K562 (cell line): ENCODE measurements at regions not wholly inside any gene's neighbourhood (a gene's known extent, or its start where the extent isn't known, plus 50 kb on each side); places are given as distances from the start of the nearest gene placed in this dataset.

Experiments
- ATAC-seq: fragments of 200-7000 bp; cut with Tn5 transposase; 3 replicates; pipeline ENCODE4 v1.9.1; 2020; ENCODE audit warnings: moderate library complexity
- BruUV-seq: library from RNA; stranded (reverse); fragments of 400-500 nt; replicated peaks from 2 replicates; lab custom pipeline; 2021; lab: Mats Ljungman, UMichigan
- CTCF ChIA-PET: fragments of 300-600 bp; formaldehyde crosslinking; extraction: SDS; loops from one replicate; lab custom pipeline; 2021; ENCODE audit warnings: low intra/inter-chr PET ratio; lab: Yijun Ruan, JAX
- POLR2A ChIA-PET: fragments of 300-600, 350-650 bp; sonication (Branson Sonifier 250); formaldehyde crosslinking; extraction: SDS; loops from one replicate; lab custom pipeline; 2021; ENCODE audit warnings: antibody characterized with exemption, inconsistent platforms; lab: Yijun Ruan, JAX
- DNase-seq, 4 experiments: peaks; one replicate each; pipeline versions ENCODE4 v3.0.0 to v3.0.0-alpha.2; 2011 to 2018; ENCODE audit warnings: low spot score in 3 of 4, mixed read lengths in 3 of 4; ENCODE audit errors: extremely low read depth in 1 of 4
- FAIRE-seq: peaks from 2 replicates; lab custom pipeline; 2011; peaks lifted over from hg19 to GRCh38; lab: Jason Lieb, UNC
- H2AFZ ChIP-seq: 2 replicates; pipeline ENCODE4 v1.6.0; 2011; ENCODE audit warnings: low read depth, low read length, control low read depth, inconsistent platforms
- H3K27ac ChIP-seq: fragments of 200-600 bp; 3 replicates; pipeline ENCODE4 v1.8.0; 2011; ENCODE audit warnings: low read depth, mild to moderate bottlenecking, control low read depth, inconsistent platforms, low read length, moderate library complexity, mixed read lengths; ENCODE audit errors: extremely low read depth
- H3K27me3 ChIP-seq, 2 experiments: fragments of 300-600 bp in 1 of 2; 2 replicates in 1 of 2; 3 replicates in 1 of 2; pipeline versions ENCODE4 v1.6.0 to v1.8.0; 2011; ENCODE audit warnings: inconsistent platforms in 2 of 2, low read length in 2 of 2, mild to moderate bottlenecking in 1 of 2, mixed read lengths in 1 of 2, moderate library complexity in 1 of 2; ENCODE audit not compliant: control insufficient read depth in 2 of 2, insufficient read depth in 2 of 2
- H3K36me3 ChIP-seq: fragments of 300-600 bp; 3 replicates; pipeline ENCODE4 v1.8.0; 2011; ENCODE audit warnings: mild to moderate bottlenecking, low read length, inconsistent platforms; ENCODE audit not compliant: control insufficient read depth, insufficient read depth
- H3K4me1 ChIP-seq, 2 experiments: fragments of 200-600 bp in 1 of 2; replicated peaks in 1 of 2; 2 replicates in 1 of 2; 3 replicates in 1 of 2; pipeline versions ENCODE4 v1.5.1 to v1.8.0; 2011; ENCODE audit warnings: inconsistent platforms in 2 of 2, low read length in 2 of 2, mild to moderate bottlenecking in 1 of 2, mixed read lengths in 1 of 2, moderate library complexity in 1 of 2; ENCODE audit not compliant: control insufficient read depth in 2 of 2, insufficient read depth in 2 of 2
- H3K4me2 ChIP-seq: 2 replicates; pipeline ENCODE4 v1.6.1; 2011; ENCODE audit warnings: low read length, control low read depth, inconsistent platforms, mixed read lengths; ENCODE audit not compliant: insufficient read depth
- H3K4me3 ChIP-seq: fragments of 200-600 bp; sonication (generic), shearing (Covaris generic); 2 replicates; pipeline ENCODE4 v1.5.1; 2016; ENCODE audit warnings: control low read depth, inconsistent platforms
- H3K79me2 ChIP-seq: fragments of 200-600 bp; 3 replicates; pipeline ENCODE4 v1.8.0; 2011; ENCODE audit warnings: low read length, inconsistent platforms; ENCODE audit not compliant: control insufficient read depth, insufficient read depth
- H3K9ac ChIP-seq, 2 experiments: 2 replicates each; pipeline versions ENCODE4 v1.6.0 to v1.6.1; 2011; ENCODE audit warnings: low read depth in 2 of 2, low read length in 2 of 2, control low read depth in 1 of 2, inconsistent platforms in 1 of 2, mild to moderate bottlenecking in 1 of 2, mixed read lengths in 1 of 2; ENCODE audit not compliant: insufficient read depth in 1 of 2
- H3K9me1 ChIP-seq: one replicate; pipeline ENCODE4 v1.6.0; 2011; ENCODE audit warnings: inconsistent platforms, mild to moderate bottlenecking, low read length, moderate library complexity; ENCODE audit not compliant: control insufficient read depth, insufficient read depth
- H3K9me3 ChIP-seq: replicated peaks from 2 replicates; pipeline ENCODE4 v1.5.1; 2011; ENCODE audit warnings: low read depth, low read length, inconsistent platforms; ENCODE audit not compliant: control insufficient read depth, insufficient read depth
- H4K20me1 ChIP-seq: replicated peaks from 2 replicates; pipeline ENCODE4 v1.6.1; 2011; ENCODE audit warnings: low read length, inconsistent platforms, mixed read lengths; ENCODE audit not compliant: control insufficient read depth, insufficient read depth
- ATF2 ChIP-seq: sonication (generic); formaldehyde crosslinking; IDR thresholded peaks from 2 replicates; pipeline ENCODE4 v1.8.1; 2022; ENCODE audit warnings: missing genetic modification reagents
- GATA2 ChIP-seq: sonication (generic); formaldehyde crosslinking; IDR thresholded peaks from 2 replicates; pipeline ENCODE4 v1.4.0; 2020; ENCODE audit warnings: mild to moderate bottlenecking, missing genetic modification reagents
- KLF6 ChIP-seq: fragments of 250-450 bp; sonication (Bioruptor Pico); IDR thresholded peaks from 2 replicates; pipeline ENCODE4 v1.4.0; 2020; ENCODE audit warnings: mild to moderate bottlenecking, moderate library complexity, borderline replicate concordance
- NFE2L1 ChIP-seq: fragments of 450-650 bp; IDR thresholded peaks from 2 replicates; pipeline ENCODE4 v1.6.1; 2016; ENCODE audit warnings: missing genetic modification characterization, low read depth, mild to moderate bottlenecking, missing compliant biosample characterization, moderate library complexity, borderline replicate concordance
- POLR2G ChIP-seq: fragments of 200-400 bp; formaldehyde crosslinking; IDR thresholded peaks from 2 replicates; pipeline ENCODE4 v1.6.1; 2017; ENCODE audit warnings: low read depth, mild to moderate bottlenecking, antibody characterized with exemption, low read length, moderate library complexity
- SIRT6 ChIP-seq: IDR thresholded peaks from one replicate; pipeline ENCODE4 v1.6.1; 2012; ENCODE audit warnings: low read depth, mild to moderate bottlenecking, control low read depth, inconsistent platforms, low read length, moderate library complexity
- SREBF1 ChIP-seq: fragments of 150-350 bp; IDR thresholded peaks from 2 replicates; pipeline ENCODE4 v1.6.1; 2014; ENCODE audit warnings: antibody characterized with exemption, low read depth, low read length, borderline replicate concordance
- ZBTB11 ChIP-seq, 3 experiments: fragments of 200-800 bp in 1 of 3; fragments of 250-450 bp in 1 of 3; fragments of 450-650 bp in 1 of 3; sonication (Bioruptor Pico) in 1 of 3; sonication (Bioruptor generic) in 1 of 3; formaldehyde crosslinking in 1 of 3; IDR thresholded peaks; 2 replicates each; pipeline versions ENCODE4 v1.6.1 to v1.8.0; 2016 to 2022; ENCODE audit warnings: mild to moderate bottlenecking in 2 of 3, missing genetic modification characterization in 2 of 3, missing compliant biosample characterization in 1 of 3, moderate library complexity in 1 of 3
- ZBTB26 ChIP-seq: fragments of 450-650 bp; formaldehyde crosslinking; IDR thresholded peaks from 2 replicates; pipeline ENCODE4 v1.4.0; 2022; ENCODE audit warnings: missing genetic modification characterization
- ZNF174 ChIP-seq: fragments of 250-450 bp; sonication (Bioruptor Pico); IDR thresholded peaks from 2 replicates; pipeline ENCODE4 v1.4.0; 2020; ENCODE audit warnings: mild to moderate bottlenecking
- ZNF431 ChIP-seq: sonication (generic); formaldehyde crosslinking; IDR thresholded peaks from 2 replicates; pipeline ENCODE4 v1.8.0; 2022; ENCODE audit warnings: mild to moderate bottlenecking, missing genetic modification reagents
- WGBS: fragments of 100-300 bp; shearing (Covaris generic); methylation state at CpG from one replicate; pipeline ENCODE4 v1.1.6; 2016; ENCODE audit warnings: low coverage, mixed read lengths; ENCODE audit not compliant: insufficient coverage; ENCODE audit errors: missing lambda C conversion rate; 5-methylcytosine and 5-hydroxymethylcytosine counted together
- in situ Hi-C: fragments of 300-500 bp; cut with MboI; formaldehyde crosslinking; loops from 4 replicates; pipeline ENCODE4 v1.15.0; 2018; ENCODE audit warnings: inconsistent platforms, mixed read lengths
- intact Hi-C: fragments of 100-400 bp; cut with micrococcal nuclease; formaldehyde crosslinking; loops from 2 replicates; pipeline ENCODE4 v1.14.2; 2022
- TF ChIP-seq, protein P1 (sequence below): sonication (generic); formaldehyde crosslinking; IDR thresholded peaks from 2 replicates; pipeline ENCODE4 v1.8.1; 2023; ENCODE audit warnings: mild to moderate bottlenecking, missing genetic modification reagents

- DNase-seq: peak; percentile 87 to 97 (median 90)
- ATAC-seq: peak; percentile 97
- H3K27ac ChIP-seq: peak overlapping the region; percentile 90
- H3K9me3 ChIP-seq: no peaks in the 10 kb centered on the region; the same call in 1 of the 2 replicates
- no TSS peak for BruUV-seq
- peak overlapping the region; percentile 77 to 92 for H3K9ac ChIP-seq
- peak overlapping the region; percentile 29 for H3K4me3 ChIP-seq
- H3K4me2 ChIP-seq: peak overlapping the region; percentile 86
- no peaks in the 10 kb centered on the region for H4K20me1 ChIP-seq
- intact Hi-C loops (loop anchor here (2.0 kb wide), 2 partner anchors 31 to 57 kb away; partner anchors contain the start of gene ARID1B), in situ Hi-C loops (no loop called here)
- CTCF ChIA-PET: no interaction called here
- no peaks in the 10 kb centered on the region for H3K27me3 ChIP-seq
- H3K79me2 ChIP-seq: no peaks in the 10 kb centered on the region
- POLR2A ChIA-PET: interaction anchor here (0.6 to 1.4 kb wide), 6 partner anchors 9 to 61 kb away, joined by 3 to 5 read pairs (median 4); no protein-coding TSS in a partner anchor
- H3K36me3 ChIP-seq: no peaks in the 10 kb centered on the region
- peak; percentile 84 for FAIRE-seq
- H3K4me1 ChIP-seq: peaks cover 33% of the 10 kb centered on the region in 2 experiments
- H2AFZ ChIP-seq: peak overlapping the region; percentile 99
- H3K9me1 ChIP-seq: no peaks in the 10 kb centered on the region
- WGBS: 7% methylated on average over 41 of the region's 50 CpGs
- TF ChIP-seq POLR2G: peak; percentile 91
- no peak for TF ChIP-seq SREBF1
- TF ChIP-seq NFE2L1 (tag): no peak
- TF ChIP-seq, protein P1, sequence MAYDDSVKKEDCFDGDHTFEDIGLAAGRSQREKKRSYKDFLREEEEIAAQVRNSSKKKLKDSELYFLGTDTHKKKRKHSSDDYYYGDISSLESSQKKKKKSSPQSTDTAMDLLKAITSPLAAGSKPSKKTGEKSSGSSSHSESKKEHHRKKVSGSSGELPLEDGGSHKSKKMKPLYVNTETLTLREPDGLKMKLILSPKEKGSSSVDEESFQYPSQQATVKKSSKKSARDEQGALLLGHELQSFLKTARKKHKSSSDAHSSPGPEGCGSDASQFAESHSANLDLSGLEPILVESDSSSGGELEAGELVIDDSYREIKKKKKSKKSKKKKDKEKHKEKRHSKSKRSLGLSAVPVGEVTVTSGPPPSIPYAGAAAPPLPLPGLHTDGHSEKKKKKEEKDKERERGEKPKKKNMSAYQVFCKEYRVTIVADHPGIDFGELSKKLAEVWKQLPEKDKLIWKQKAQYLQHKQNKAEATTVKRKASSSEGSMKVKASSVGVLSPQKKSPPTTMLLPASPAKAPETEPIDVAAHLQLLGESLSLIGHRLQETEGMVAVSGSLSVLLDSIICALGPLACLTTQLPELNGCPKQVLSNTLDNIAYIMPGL (CRISPR knock-in tag): no peak; the same call in 1 of the 2 replicates
- TF ChIP-seq ZNF431 (CRISPR knock-in tag): no peak
- no peak for TF ChIP-seq ZNF174 (CRISPR knock-in tag)
- TF ChIP-seq ZBTB26 (CRISPR knock-in tag): no peak
- no peak for TF ChIP-seq ATF2 (CRISPR knock-in tag)
- TF ChIP-seq ZBTB11 (CRISPR knock-in tag; IDR thresholded peaks at IDR 0.05): peak in 1 of 3 experiments; percentile 75; a peak in 2 of 6 replicates
- no peak for TF ChIP-seq GATA2 (CRISPR knock-in tag)
- no peak for TF ChIP-seq KLF6 (CRISPR knock-in tag)
- no peak for TF ChIP-seq SIRT6
These were observed 57.2 kb upstream of the ARID1B start for GRCh38 chr6:156719720-156720563.
